Adrenal gland (tissue), 9 donors: ENCODE measurements at regions not wholly inside any gene's neighbourhood (a gene's known extent, or its start where the extent isn't known, plus 50 kb on each side); places are given as distances from the start of the nearest gene placed in this dataset.

ENCODE experiments used
- DNase-seq, 7 donors: peaks; one replicate each; pipeline ENCODE4 v3.0.0-alpha.2; 2019 to 2020
- H3K27ac ChIP-seq, 5 donors: fragments of 200-600 bp; sonication (generic) in 4 of 5; 1 replicate in 3 of 5; 2 replicates in 2 of 5; pipeline versions ENCODE4 v1.5.1 to v1.8.0; 2016 to 2020; ENCODE audit warnings: mild to moderate bottlenecking in 1 of 5
- H3K27me3 ChIP-seq: fragments of 200-600 bp; 2 replicates; pipeline ENCODE4 v1.8.0; 2021
- H3K36me3 ChIP-seq, 2 donors: fragments of 200-600 bp; replicated peaks in 1 of 2; 1 replicate in 1 of 2; 2 replicates in 1 of 2; pipeline versions ENCODE4 v1.5.1 to v1.8.0; 2018 to 2022
- H3K4me1 ChIP-seq, 2 donors: fragments of 200-600 bp; replicated peaks in 1 of 2; 1 replicate in 1 of 2; 2 replicates in 1 of 2; pipeline versions ENCODE4 v1.5.1 to v1.8.0; 2018 to 2021
- H3K4me3 ChIP-seq, 4 donors: fragments of 200-600 bp; sonication (generic) in 3 of 4; one replicate each; pipeline ENCODE4 v1.5.1; 2016 to 2018
- H3K9me3 ChIP-seq, 3 donors: fragments of 200-600 bp; sonication (generic) in 1 of 3; replicated peaks in 1 of 3; 1 replicate in 2 of 3; 2 replicates in 1 of 3; pipeline versions ENCODE4 v1.5.1 to v1.8.0; 2016 to 2021
- POLR2A ChIP-seq, 2 donors: fragments of 450-650 bp; IDR thresholded peaks; one replicate each; pipeline ENCODE4 v1.6.1; 2017; ENCODE audit warnings: antibody characterized with exemption in 2 of 2, mild to moderate bottlenecking in 2 of 2, moderate library complexity in 1 of 2
- WGBS, 4 donors: extraction: QIAGEN DNeasy Blood & Tissue Kit in 2 of 4; methylation state at CpG; one replicate each; pipeline versions ENCODE4 v1.1.5 to v1.1.7; 2013 to 2017; 5-methylcytosine and 5-hydroxymethylcytosine counted together
- intact Hi-C, 2 donors: fragments of 100-400 bp; cut with DNase I; formaldehyde crosslinking; loops; one replicate each; pipeline versions ENCODE4 v1.14.1 to v1.15.0; 2022 to 2023
- TF ChIP-seq, protein P1 (sequence below), 6 experiments: fragments of 450-650 bp in 4 of 6; fragments of 200-600 bp in 2 of 6; sonication (generic) in 1 of 6; IDR thresholded peaks; 1 replicate in 5 of 6; 2 replicates in 1 of 6; pipeline versions ENCODE4 v1.5.1 to v1.8.0; 2016 to 2021; ENCODE audit warnings: antibody characterized with exemption in 6 of 6, mild to moderate bottlenecking in 2 of 6, moderate library complexity in 1 of 6
- donor health status: healthy with polysubstance abuse.
- donor health status: Bipolar disorder and iron deficiency.
- donor health status: DM: yes; HTN: yes; CAD: no.
- donor health status: DM: no; HTN: no; CAD: no.
- donor health status: DM: no; HTN: no; CAD: no.

DNA sequence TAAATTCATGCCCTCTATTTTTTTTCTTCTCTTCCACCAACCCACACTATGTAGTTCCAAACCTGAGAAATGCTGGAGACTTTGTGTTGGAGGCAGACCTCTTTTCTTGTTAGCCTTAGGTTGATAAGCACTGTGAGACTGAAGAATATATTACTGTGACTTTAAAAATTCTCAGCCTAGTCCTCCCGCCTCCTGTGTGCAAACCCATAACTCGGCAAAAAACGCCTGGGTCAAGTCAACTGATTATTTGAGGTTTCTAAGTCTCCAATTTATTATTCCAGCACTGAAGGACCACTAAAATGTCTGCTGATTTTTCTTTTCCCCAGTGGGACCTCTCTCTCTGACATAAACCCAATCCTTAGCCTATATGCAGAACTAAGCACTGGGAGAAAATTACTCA, 1946.0 kb upstream of the RAG2 start:
- Histone ChIP-seq H3K36me3 (no peaks in the 10 kb centered on the region), H3K27me3 (no peaks in the 10 kb centered on the region), H3K9me3 (no peaks in the 10 kb centered on the region), H3K4me3 (no peak overlapping the region), H3K27ac (no peak overlapping the region), H3K4me1 (peaks cover 0 to 13% of the 10 kb centered on the region in 2 donors)
- TF ChIP-seq POLR2A (IDR thresholded peaks at IDR 0.05) = no peak
- WGBS, 4 donors = 55 to 70% (median 64%) methylated on average over 3 of the region's 3 CpGs
- DNase-seq = no peak
- intact Hi-C loops = no loop called here

DNA sequence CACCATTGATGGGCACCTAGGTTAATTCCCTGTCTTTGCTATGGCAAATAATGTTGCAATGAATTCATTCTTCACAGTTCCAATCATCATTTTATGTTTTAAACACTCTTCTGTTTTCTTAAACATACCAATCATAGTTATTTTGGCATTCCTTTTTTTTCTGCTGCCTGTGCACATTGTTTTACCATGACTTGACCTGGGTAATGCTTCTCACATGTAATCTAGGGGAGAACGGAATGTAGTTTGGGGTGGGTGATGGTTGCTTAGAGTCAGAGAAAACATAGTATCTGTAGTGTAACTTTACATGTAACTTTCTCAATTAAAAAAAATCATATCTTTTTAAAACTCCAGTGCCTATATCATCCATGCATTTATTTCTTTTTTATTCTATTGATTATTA, 1945.3 kb upstream of the RAG2 start:
- intact Hi-C loops = no loop called here
- no peak for TF ChIP-seq POLR2A (IDR thresholded peaks at IDR 0.05)
- no peaks in the 10 kb centered on the region for H3K9me3 ChIP-seq
- no peak overlapping the region for H3K4me3 ChIP-seq
- H3K36me3 ChIP-seq = no peaks in the 10 kb centered on the region
- H3K27ac ChIP-seq = no peak overlapping the region
- H3K4me1 ChIP-seq = peaks cover 0 to 13% of the 10 kb centered on the region in 2 donors
- DNase-seq = no peak
- no peaks in the 10 kb centered on the region for H3K27me3 ChIP-seq
- 69 to 84% (median 80%) methylated on average over 1 of the region's 1 CpG for WGBS, 4 donors

DNA sequence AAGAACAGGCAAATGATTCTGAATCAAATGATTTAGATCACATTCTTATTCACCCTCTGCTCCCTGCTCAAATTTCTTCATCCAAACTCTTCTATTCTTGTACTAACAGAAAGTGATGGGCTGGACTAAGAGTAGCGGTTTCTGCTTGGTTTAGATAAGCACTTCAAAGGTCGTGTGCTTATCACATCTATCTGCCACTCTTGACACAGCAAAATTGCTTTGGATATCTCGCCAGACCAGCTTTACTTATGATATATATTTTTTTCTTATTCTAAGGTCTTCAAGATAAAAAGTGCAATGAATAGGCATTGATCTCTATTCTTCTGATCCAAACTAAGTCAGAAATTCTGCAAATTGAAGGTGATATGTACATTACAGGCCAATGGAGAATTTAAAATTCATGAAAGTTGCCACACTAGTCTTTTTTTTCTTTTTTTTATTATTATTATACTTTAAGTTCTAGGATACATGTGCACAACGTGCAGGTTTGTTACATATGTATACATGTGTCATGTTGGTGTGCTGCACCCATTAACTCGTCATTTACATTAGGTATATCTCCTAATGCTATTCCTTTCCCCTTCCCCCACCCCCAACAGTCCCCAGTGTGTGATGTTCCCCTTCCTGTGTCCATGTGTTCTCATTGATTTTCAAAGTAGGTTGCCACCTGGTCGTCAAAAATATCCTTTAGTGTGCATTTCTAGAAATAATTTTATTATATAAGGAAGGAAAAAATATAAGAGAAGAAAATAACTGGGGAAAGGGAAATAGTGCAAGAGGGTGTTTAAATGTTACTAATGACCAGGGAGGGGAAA, 1941.0 kb upstream of the RAG2 start:
- intact Hi-C loops = no loop called here
- Histone ChIP-seq H3K9me3 (no peaks in the 10 kb centered on the region), H3K4me1 (no peaks in the 10 kb centered on the region), H3K4me3 (no peak overlapping the region), H3K27ac (no peak overlapping the region), H3K36me3 (no peaks in the 10 kb centered on the region), H3K27me3 (no peaks in the 10 kb centered on the region)
- WGBS, 4 donors = 34 to 47% (median 45%) methylated on average over 6 of the region's 6 CpGs
- DNase-seq = no peak
- TF ChIP-seq, protein P1, sequence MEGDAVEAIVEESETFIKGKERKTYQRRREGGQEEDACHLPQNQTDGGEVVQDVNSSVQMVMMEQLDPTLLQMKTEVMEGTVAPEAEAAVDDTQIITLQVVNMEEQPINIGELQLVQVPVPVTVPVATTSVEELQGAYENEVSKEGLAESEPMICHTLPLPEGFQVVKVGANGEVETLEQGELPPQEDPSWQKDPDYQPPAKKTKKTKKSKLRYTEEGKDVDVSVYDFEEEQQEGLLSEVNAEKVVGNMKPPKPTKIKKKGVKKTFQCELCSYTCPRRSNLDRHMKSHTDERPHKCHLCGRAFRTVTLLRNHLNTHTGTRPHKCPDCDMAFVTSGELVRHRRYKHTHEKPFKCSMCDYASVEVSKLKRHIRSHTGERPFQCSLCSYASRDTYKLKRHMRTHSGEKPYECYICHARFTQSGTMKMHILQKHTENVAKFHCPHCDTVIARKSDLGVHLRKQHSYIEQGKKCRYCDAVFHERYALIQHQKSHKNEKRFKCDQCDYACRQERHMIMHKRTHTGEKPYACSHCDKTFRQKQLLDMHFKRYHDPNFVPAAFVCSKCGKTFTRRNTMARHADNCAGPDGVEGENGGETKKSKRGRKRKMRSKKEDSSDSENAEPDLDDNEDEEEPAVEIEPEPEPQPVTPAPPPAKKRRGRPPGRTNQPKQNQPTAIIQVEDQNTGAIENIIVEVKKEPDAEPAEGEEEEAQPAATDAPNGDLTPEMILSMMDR (IDR thresholded peaks at IDR 0.05) = no peak
- no peak for TF ChIP-seq POLR2A (IDR thresholded peaks at IDR 0.05)

DNA sequence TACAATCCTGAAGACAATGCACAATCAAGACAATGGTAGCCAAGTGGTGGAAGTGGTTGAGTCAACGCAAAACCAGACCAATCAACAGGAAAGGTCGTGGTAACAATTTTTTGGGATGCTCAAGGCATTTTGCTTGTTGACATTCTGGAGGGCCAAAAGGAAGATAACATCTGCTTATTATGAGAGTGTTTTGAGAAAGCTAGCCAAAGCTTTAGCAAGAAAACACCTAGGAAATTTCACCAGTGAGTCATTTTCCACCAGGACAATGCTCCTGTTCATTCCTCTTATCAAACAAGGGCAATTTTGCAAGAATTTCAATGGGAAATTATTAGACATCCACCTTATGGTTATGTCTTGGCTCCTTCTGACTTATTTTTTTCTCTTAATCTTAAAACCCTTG, 1932.2 kb upstream of the RAG2 start:
- no peak for DNase-seq
- WGBS, 4 donors = 80 to 93% (median 82%) methylated on average over 2 of the region's 2 CpGs
- Histone ChIP-seq H3K9me3 (peaks cover 0 to 6% (median 0%) of the 10 kb centered on the region in 3 donors), H3K4me3 (no peak overlapping the region), H3K36me3 (no peaks in the 10 kb centered on the region), H3K4me1 (no peaks in the 10 kb centered on the region), H3K27ac (no peak overlapping the region), H3K27me3 (no peaks in the 10 kb centered on the region)
- TF ChIP-seq POLR2A (IDR thresholded peaks at IDR 0.05) = no peak
- TF ChIP-seq, protein P1 (IDR thresholded peaks at IDR 0.05) = no peak
- intact Hi-C loops = no loop called here

DNA sequence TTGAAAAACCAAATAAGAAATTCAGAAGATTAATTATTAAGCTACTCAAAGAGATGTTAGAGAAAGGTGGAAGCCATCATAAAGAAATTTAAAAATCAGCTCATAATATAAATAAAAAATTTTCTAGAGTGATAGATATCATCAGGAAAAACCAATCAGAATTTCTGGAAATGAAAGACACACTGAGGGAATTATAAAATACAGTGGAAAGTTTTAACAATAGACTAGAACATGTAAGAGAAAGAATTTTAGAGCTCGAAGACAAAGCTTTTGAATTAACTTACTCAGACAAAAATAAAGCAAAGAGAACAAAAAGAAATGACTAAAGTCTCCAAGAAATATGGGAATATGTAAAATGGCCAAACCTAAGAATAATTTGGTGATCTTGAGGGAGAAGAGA, 1926.9 kb upstream of the RAG2 start:
- no peak overlapping the region for H3K27ac ChIP-seq
- WGBS, 4 donors = 73 to 86% (median 79%) methylated on average over 1 of the region's 1 CpG
- DNase-seq = no peak
- TF ChIP-seq, protein P1 (IDR thresholded peaks at IDR 0.05) = no peak
- TF ChIP-seq POLR2A (IDR thresholded peaks at IDR 0.05) = no peak
- no peaks in the 10 kb centered on the region for H3K27me3 ChIP-seq
- no peaks in the 10 kb centered on the region for H3K4me1 ChIP-seq
- no peak overlapping the region for H3K4me3 ChIP-seq
- peaks cover 0 to 6% (median 0%) of the 10 kb centered on the region in 3 donors for H3K9me3 ChIP-seq
- intact Hi-C loops = no loop called here
- no peaks in the 10 kb centered on the region for H3K36me3 ChIP-seq
